ENCODE measurements at regions not wholly inside any gene's neighbourhood (a gene's known extent, or its start where the extent isn't known, plus 50 kb on each side); places are given as distances from the start of the nearest gene placed in this dataset.

DNA sequence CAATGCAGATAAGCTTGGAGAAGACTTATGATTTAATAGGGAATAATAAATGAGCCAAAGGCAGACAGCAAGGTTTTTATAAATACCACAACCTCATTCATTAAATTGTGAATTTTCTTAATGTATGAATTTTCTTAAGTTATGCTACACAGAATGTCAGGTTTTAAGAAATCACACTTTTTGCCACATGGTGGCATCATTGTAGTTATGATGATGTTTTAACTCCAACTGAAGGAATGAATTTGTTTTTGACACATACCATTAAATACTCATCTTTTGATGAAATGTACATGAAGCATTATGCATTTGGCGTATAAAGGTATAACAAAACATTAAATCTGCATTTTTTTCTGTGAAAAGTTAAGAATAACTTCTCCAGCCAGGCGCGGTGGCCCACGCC is 524.1 kb upstream of the FBXO33 start:
- DNase-seq, result no peak

- DNase-seq, result no peak
Measured at GRCh38 chr14:39948235-39948634, 516.0 kb upstream of the FBXO33 start.

- DNase-seq, result peak; percentile 31
Measured at GRCh38 chr14:39946807-39947206, 514.6 kb upstream of the FBXO33 start.

DNA sequence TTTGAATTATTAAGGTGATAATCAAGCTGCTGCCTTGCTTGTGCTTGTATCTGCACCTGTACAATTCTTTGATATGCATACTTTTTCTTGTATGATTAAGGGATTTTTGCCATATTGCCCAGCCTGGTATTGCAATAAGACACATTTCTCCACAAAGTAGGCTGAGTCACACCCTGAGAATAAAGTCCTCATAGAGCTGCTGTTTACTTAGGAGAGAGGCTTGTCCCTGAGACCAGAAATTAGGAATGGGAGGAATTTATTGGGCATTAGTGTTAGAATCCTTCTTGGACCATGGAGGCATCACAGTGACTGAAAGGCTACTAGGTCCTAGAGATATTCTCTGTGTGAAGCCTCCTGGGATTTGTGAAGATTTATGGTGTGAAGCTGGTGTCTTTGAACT is 506.8 kb upstream of the FBXO33 start:
- no peak for DNase-seq

GRCh38 chr14:39912192-39913100 is 480.2 kb upstream of the FBXO33 start:
- no peak for DNase-seq

GRCh38 chr14:39897657-39898056 is 465.4 kb upstream of the FBXO33 start:
- DNase-seq, result no peak

GRCh38 chr14:39890026-39890425 is 457.8 kb upstream of the FBXO33 start:
- DNase-seq, result no peak

DNA sequence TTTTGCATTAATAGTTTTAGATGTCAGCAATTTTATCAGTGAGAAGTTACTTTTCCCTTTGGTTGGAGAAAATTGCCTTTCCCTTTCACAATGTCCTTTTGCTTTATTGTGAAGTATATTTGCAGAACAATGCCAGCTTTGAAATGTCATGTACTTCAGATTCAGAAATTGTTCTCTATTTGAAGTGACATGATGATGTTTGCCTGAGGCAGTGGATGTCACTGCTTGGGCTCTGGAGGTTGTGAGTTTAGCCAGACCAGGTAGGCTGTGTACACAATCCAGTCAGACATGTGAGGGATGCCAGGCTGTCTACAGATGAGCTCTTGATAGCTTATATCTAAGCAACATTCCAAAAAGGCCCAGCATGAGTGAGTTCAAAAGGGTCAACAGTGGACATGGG is 451.9 kb upstream of the FBXO33 start:
- DNase-seq, result no peak

- no peak for DNase-seq
Measured at GRCh38 chr14:39880965-39881364, 448.7 kb upstream of the FBXO33 start.

GRCh38 chr14:39880106-39880695 is 448.0 kb upstream of the FBXO33 start:
- no peak for DNase-seq

DNA sequence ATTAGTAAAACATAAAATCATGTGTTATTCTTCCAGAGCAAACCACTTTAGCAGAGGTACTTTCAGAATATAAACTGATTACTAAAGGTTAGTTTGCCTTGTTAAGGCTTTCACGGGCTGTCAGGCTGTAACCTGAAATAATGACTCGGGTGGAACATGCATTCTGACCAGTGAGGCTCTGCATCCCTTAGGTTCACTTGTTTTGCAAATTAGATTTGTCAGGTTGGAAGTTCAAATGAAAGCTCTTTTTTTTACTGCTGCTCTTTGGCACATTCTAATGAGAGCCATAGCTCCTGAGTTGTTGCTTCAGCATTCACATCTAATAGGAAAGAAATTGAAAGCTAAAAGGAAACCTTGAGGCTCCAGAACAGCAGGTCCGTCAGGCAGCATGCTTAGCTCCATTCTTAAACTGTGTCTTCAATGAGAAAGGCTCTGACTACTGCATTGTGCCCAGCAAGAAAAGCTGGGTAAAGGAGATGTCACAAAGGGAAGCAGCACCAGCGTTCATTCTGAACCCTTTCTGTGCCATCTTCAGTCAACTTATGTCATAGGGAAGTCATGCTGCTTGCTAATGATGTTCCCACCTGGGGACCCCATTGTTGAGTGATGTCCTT is 445.5 kb upstream of the FBXO33 start:
- DNase-seq, result no peak

DNA sequence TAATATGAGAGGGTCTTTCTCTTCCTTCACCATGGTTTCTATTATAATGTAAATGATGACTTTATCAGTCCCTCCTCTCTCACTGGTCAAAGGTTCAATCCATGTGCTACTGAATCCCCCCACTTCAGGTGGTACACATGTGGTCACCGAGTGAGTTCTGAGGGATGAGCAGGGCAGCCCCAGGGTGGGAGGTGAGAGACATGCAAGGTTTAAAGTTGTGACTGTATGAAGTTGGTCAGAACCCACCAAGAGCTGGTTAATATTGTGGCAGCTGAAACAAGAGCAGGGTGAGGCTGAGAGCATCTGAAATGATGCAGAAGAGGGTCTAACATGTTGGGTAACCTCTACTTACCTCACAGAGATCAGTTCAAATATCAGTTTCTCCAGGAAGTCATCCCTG is 444.7 kb upstream of the FBXO33 start:
- no peak for DNase-seq

GRCh38 chr14:39875028-39875427 is 442.8 kb upstream of the FBXO33 start:
- DNase-seq, result no peak

DNA sequence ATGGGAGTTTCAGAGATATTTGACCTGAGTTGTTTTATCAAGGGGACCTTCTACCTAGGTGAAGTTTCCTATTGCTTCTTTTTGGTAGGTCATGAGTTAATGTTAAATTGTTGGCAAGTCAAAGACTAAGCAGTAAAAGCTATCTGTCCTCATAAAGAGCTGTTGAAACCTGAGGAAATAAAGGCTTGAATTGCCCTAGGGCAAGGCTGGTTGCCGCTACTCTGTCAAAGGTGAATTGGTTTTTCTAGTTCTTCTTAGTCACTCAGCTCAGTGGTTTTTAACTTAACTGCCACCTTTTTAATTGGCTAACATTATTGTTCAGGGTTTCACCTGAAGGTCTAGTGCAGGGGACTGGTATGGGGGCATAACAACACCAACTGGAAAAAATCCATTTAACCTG is 441.6 kb upstream of the FBXO33 start:
- DNase-seq, result no peak

- no peak for DNase-seq
Measured at GRCh38 chr14:39868949-39869348, 436.7 kb upstream of the FBXO33 start.

DNA sequence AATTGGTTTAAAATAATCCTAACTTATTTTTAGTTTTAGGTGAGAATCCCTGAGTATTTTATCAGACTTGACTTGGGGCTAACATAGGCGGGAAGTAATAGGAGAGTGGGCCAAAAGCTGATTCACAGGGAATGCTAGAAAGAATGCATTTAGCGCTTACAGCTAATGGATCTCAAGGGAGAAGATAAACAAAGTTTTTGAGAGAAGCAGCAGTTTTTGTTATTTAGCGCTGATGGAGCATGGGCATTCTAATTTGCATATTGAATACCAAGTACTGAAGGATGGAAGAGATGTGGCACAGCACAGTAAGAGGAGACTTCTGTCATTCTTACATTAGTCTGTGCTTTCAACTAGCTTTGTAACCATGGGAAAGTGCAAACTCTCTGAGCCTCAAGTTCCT is 436.0 kb upstream of the FBXO33 start:
- no peak for DNase-seq

DNA sequence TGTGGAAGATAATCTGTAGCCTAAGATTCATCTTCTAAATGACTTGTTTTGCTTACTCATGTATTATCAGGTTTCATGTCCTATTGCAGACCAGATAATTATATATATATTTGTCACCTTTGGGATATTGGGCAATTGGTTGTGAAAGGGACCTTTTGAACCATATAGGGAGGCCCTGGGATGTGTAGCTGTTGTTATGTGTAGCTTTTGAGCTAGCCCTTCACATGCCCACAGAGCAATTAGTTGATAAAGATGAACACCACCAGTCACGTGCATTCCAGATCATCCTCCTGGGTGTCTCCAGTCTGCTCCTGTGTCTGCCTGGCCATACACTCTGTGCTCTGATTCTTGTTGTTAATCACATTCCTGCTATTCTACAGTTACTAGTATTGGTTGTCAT is 431.2 kb upstream of the FBXO33 start:
- DNase-seq, result no peak

GRCh38 chr14:39861696-39862095 is 429.5 kb upstream of the FBXO33 start:
- DNase-seq, result no peak

- no peak for DNase-seq
Measured at GRCh38 chr14:39861229-39861600, 429.0 kb upstream of the FBXO33 start.

GRCh38 chr14:39860596-39861228 is 428.5 kb upstream of the FBXO33 start:
- DNase-seq, result no peak

GRCh38 chr14:39859314-39859713 is 427.1 kb upstream of the FBXO33 start:
- no peak for DNase-seq

DNA sequence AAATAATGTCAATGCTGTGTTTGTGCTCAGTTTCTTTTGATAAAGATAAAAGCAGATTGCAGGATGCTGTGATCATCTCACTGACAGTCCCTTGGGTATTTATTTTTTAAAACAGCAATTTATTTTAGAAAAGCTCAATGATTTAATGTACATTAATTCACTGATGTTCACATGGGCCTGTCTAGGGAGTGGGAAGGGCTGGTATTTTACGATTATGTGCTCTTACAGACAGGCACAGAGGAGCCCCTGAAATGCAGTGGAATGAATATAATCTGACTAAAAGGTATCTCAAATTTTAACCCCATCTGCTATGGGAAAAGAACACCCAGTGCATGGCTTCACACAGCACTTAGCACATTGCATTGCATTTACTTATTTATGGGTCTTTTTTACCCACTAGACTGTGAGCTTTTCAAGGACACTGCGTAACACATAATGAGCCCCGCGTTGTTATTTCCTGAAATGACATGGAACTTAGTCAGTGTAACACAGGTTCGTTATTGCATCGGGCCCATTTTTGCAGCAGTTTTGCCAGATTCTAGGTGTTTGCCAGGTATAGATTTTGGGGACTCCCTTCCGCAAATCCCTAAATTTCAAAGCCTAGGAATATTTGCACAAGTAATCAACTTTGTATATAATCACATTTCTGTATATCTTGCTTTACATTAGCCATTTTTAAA is 425.3 kb upstream of the FBXO33 start:
- DNase-seq, result no peak

GRCh38 chr14:39853441-39853840 is 421.2 kb upstream of the FBXO33 start:
- DNase-seq, result no peak
